SK-N-SH treated with all-trans-retinoic acid at 6 μM for 48 hours (cell line): ENCODE measurements at regions not wholly inside any gene's neighbourhood (a gene's known extent, or its start where the extent isn't known, plus 50 kb on each side); places are given as distances from the start of the nearest gene placed in this dataset.

Experiments
- BACH2 ChIP-seq: fragments of 250-450 bp; sonication (Bioruptor Pico); IDR thresholded peaks from 2 replicates; pipeline ENCODE4 v1.9.0; 2021; ENCODE audit warnings: mild to moderate bottlenecking, borderline replicate concordance
- CREB5 ChIP-seq: fragments of 250-450 bp; sonication (Bioruptor Pico); IDR thresholded peaks from 2 replicates; pipeline ENCODE4 v1.5.1; 2020; ENCODE audit warnings: low read depth, mild to moderate bottlenecking, moderate library complexity
- CSDC2 ChIP-seq: fragments of 250-450 bp; sonication (Bioruptor Pico); IDR thresholded peaks from 2 replicates; pipeline ENCODE4 v1.5.0; 2020; ENCODE audit warnings: mild to moderate bottlenecking, moderate library complexity
- ESRRG ChIP-seq: fragments of 250-450 bp; sonication (Bioruptor Pico); IDR thresholded peaks from 2 replicates; pipeline ENCODE4 v1.6.1; 2021; ENCODE audit warnings: mild to moderate bottlenecking
- GLIS3 ChIP-seq: fragments of 250-450 bp; sonication (Bioruptor Pico); IDR thresholded peaks from 2 replicates; pipeline ENCODE4 v1.5.0; 2020; ENCODE audit warnings: mild to moderate bottlenecking, moderate library complexity
- ISL1 ChIP-seq: fragments of 250-450 bp; sonication (Bioruptor Pico); IDR thresholded peaks from 2 replicates; pipeline ENCODE4 v2.1.2; 2022; ENCODE audit warnings: mild to moderate bottlenecking, moderate library complexity
- PPARA ChIP-seq: fragments of 250-450 bp; sonication (Bioruptor Pico); IDR thresholded peaks from 2 replicates; pipeline ENCODE4 v1.5.0; 2020; ENCODE audit warnings: mild to moderate bottlenecking, borderline replicate concordance
- TCF4 ChIP-seq: fragments of 250-450 bp; sonication (Bioruptor Pico); IDR thresholded peaks from 2 replicates; pipeline ENCODE4 v1.8.0; 2021; ENCODE audit warnings: mild to moderate bottlenecking, moderate library complexity, borderline replicate concordance
- TOX ChIP-seq: fragments of 250-450 bp; sonication (Bioruptor Pico); IDR thresholded peaks from 2 replicates; pipeline ENCODE4 v1.8.0; 2021; ENCODE audit warnings: mild to moderate bottlenecking, moderate library complexity, borderline replicate concordance
- ZC3H10 ChIP-seq: fragments of 250-450 bp; sonication (Bioruptor Pico); IDR thresholded peaks from 2 replicates; pipeline ENCODE4 v1.5.1; 2021; ENCODE audit warnings: mild to moderate bottlenecking, moderate library complexity
- ZFP3 ChIP-seq: fragments of 250-450 bp; sonication (Bioruptor Pico); IDR thresholded peaks from 2 replicates; pipeline ENCODE4 v1.5.0; 2020; ENCODE audit warnings: mild to moderate bottlenecking, moderate library complexity
- ZFP30 ChIP-seq: fragments of 450-650 bp; formaldehyde crosslinking; IDR thresholded peaks from 2 replicates; pipeline ENCODE4 v1.5.0; 2022; ENCODE audit warnings: mild to moderate bottlenecking, moderate library complexity
- ZNF565 ChIP-seq: fragments of 450-650 bp; formaldehyde crosslinking; conservative IDR thresholded peaks from 2 replicates; pipeline ENCODE4 v1.5.0; 2020; ENCODE audit warnings: low read depth, mild to moderate bottlenecking, moderate library complexity
- TF ChIP-seq, protein P1 (sequence below): fragments of 250-450 bp; sonication (Bioruptor Pico); IDR thresholded peaks from 2 replicates; pipeline ENCODE4 v1.8.0; 2020; ENCODE audit warnings: mild to moderate bottlenecking, moderate library complexity, borderline replicate concordance

DNA sequence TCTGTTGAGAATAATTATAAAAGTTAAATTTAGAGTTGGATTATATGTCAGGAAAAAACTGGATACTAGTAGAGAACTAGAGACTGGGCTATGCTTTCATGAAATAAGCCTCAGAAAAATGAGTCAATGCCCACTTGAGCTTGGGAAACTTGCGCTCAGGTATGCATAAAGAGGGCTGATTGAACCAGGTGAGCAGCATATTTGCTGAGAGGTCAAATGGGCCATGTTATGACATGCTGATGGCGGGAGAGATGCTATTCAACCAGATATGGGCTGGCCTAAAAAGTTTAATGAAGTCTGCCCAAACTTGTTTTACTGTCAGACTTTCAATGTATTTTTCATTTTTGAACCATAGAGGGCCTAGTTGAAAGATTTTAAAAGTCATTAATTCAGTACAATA, 837.6 kb upstream of the GHITM start:
- no peak for TF ChIP-seq TCF4 (CRISPR knock-in tag)
- no peak for TF ChIP-seq ZC3H10 (CRISPR knock-in tag)
- no peak for TF ChIP-seq ZFP30 (CRISPR knock-in tag)
- TF ChIP-seq CREB5 (CRISPR knock-in tag), result no peak
- no peak for TF ChIP-seq ESRRG (CRISPR knock-in tag)
- TF ChIP-seq ZFP3, result no peak
- no peak for TF ChIP-seq BACH2 (CRISPR knock-in tag)
- no peak for TF ChIP-seq GLIS3 (CRISPR knock-in tag)
- TF ChIP-seq PPARA (CRISPR knock-in tag), result no peak
- TF ChIP-seq TOX (CRISPR knock-in tag), result no peak
- TF ChIP-seq ISL1 (CRISPR knock-in tag), result no peak
- no peak for TF ChIP-seq ZNF565 (CRISPR knock-in tag)
- no peak for TF ChIP-seq CSDC2
- TF ChIP-seq, protein P1, sequence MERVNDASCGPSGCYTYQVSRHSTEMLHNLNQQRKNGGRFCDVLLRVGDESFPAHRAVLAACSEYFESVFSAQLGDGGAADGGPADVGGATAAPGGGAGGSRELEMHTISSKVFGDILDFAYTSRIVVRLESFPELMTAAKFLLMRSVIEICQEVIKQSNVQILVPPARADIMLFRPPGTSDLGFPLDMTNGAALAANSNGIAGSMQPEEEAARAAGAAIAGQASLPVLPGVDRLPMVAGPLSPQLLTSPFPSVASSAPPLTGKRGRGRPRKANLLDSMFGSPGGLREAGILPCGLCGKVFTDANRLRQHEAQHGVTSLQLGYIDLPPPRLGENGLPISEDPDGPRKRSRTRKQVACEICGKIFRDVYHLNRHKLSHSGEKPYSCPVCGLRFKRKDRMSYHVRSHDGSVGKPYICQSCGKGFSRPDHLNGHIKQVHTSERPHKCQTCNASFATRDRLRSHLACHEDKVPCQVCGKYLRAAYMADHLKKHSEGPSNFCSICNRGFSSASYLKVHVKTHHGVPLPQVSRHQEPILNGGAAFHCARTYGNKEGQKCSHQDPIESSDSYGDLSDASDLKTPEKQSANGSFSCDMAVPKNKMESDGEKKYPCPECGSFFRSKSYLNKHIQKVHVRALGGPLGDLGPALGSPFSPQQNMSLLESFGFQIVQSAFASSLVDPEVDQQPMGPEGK, result no peak
